HG03196 (cell line): ENCODE measurements at regions not wholly inside any gene's neighbourhood (a gene's known extent, or its start where the extent isn't known, plus 50 kb on each side); places are given as distances from the start of the nearest gene placed in this dataset.

ENCODE experiments used
- ATAC-seq: cut with Tn5 transposase; IDR thresholded peaks from one replicate; pipeline ENCODE4 v1.9.1; 2021; ENCODE audit not compliant: unreplicated experiment

GRCh38 chr15:96565266-96565665 lies 234.8 kb downstream of the NR2F2 start:
- no peak for ATAC-seq

GRCh38 chr15:96574782-96575181 lies 244.3 kb downstream of the NR2F2 start:
- no peak for ATAC-seq

GRCh38 chr15:96576596-96576995 lies 246.1 kb downstream of the NR2F2 start:
- ATAC-seq = no peak

- ATAC-seq = no peak
Measured at GRCh38 chr15:96578393-96578792, 247.9 kb downstream of the NR2F2 start.

DNA sequence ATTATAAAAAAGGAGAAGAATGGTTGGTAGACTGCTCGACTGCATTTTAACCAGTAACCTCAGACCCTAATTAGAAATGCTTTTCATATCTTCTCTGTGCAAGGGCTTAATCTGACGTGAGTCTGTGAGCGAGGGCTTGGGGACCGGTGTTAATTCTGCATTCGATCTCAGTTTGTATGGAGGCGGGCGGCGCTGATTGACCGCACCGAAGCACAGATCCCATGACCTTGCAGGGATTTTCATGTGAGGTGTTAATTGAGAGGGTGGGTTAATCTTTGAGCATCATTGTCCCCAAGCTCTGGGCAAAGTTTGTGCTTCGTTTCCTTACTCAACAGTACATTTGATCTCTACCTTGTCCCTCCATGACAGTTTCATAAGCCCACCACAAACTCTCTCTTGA lies 250.9 kb downstream of the NR2F2 start:
- no peak for ATAC-seq

- no peak for ATAC-seq
Measured at GRCh38 chr15:96582473-96582872, 252.0 kb downstream of the NR2F2 start.

- ATAC-seq = no peak
Measured at GRCh38 chr15:96583671-96584070, 253.2 kb downstream of the NR2F2 start.

GRCh38 chr15:96585484-96586386 lies 255.2 kb downstream of the NR2F2 start:
- no peak for ATAC-seq

GRCh38 chr15:96586901-96587300 lies 256.4 kb downstream of the NR2F2 start:
- no peak for ATAC-seq

DNA sequence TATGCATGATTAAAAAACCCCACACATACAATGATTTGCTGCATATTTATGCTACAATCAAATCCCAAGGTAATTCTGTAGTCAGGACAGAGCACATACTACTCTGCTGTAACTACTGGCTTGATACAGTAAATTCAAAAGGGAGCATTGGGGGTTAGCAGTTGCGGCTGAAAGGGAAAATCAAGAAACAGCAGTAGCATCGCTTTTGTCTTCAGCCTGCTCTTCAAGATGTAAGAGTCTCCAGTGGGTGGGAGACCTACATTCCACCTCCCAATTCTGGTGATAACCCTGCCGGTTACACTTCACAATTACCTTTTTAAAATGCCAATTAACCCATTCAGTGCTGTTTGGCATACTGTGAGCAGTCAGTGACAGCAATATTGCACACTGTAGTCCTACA lies 259.4 kb downstream of the NR2F2 start:
- no peak for ATAC-seq

GRCh38 chr15:96593735-96594134 lies 263.2 kb downstream of the NR2F2 start:
- no peak for ATAC-seq

DNA sequence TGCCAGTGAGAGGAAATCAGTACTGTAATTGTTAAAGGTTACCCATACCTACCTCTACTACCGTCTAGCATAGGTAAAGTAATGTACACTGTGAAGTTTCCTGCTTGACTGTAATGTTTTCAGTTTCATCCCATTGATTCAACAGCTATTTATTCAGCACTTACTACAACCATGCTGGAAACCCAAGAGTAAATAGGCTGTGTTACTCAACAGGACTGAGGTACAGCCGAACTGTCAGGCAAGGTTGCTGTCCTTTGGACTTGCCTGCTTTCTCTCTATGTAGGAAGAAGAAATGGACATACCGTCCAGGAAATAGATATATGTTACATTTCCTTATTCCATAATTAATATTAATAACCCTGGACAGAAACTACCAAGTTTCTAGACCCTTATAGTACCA lies 265.5 kb downstream of the NR2F2 start:
- ATAC-seq = no peak

- no peak for ATAC-seq
Measured at GRCh38 chr15:96598514-96598913, 268.0 kb downstream of the NR2F2 start.

GRCh38 chr15:96599268-96599667 lies 268.8 kb downstream of the NR2F2 start:
- ATAC-seq = no peak

GRCh38 chr15:96600350-96600749 lies 269.9 kb downstream of the NR2F2 start:
- ATAC-seq = no peak

DNA sequence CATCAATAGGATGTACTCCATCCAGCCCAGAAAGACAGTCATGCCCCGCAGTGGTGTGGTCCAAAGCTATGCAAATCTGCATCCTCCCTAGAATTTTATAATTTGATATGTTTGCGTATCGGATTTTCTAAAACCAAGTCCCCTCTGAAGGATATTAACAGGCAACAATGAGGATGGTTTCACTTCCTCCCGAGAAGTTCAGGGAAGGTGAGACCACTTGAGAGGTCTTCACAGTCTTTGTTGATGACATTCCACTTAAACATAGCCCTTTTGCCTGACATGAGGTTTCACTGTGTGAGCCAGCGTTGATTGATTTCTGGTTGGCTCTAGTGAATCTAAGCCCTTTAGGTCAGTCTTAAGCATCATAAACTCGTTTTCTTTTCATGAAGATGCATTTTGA lies 276.1 kb downstream of the NR2F2 start:
- ATAC-seq = no peak

- no peak for ATAC-seq
Measured at GRCh38 chr15:96610757-96611156, 280.3 kb downstream of the NR2F2 start.

GRCh38 chr15:96612917-96613316 lies 282.4 kb downstream of the NR2F2 start:
- no peak for ATAC-seq

GRCh38 chr15:96619174-96619573 lies 288.7 kb downstream of the NR2F2 start:
- no peak for ATAC-seq

DNA sequence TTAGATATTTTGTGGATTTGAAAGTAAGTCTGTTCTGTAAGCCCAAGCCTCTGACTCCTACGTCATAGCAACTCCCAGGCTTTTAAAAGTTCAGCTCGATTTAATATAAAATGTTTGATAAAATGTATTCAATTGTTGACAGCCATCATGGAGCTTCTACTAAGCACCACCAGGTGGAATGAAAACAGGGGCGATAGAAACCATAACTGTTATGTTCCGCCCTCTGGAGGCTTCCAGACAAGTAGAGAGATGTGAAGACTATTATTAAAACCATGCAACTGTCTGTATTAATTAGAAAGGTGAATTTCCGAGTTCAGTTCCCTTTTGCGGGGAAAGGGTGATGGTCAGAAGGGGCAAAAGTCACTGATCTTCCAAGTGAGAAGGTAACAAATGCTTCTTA lies 292.2 kb downstream of the NR2F2 start:
- ATAC-seq = no peak

DNA sequence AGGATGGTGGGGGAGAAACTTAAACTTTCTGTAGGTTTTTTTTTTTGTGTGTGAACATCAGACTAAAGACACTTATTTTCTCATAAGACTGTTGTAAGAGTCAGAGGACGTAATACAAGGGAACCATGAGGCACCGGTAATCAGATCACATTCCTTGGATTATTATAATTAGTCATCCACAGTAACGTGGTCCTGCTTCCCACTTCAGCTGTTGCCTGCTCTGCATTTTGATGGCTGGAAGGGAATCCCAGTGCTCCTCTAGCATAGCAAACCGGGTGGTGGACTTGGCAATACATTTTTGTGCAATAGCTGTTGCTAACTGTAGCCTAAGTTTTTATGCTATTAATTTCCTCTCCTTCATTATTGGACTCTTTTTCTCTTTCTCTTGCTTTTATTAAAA lies 294.8 kb downstream of the NR2F2 start:
- ATAC-seq = no peak

- ATAC-seq = no peak
Measured at GRCh38 chr15:96627031-96627568, 296.6 kb downstream of the NR2F2 start.

GRCh38 chr15:96629511-96629910 lies 299.0 kb downstream of the NR2F2 start:
- ATAC-seq = no peak
